Erythroblast (primary cell): ENCODE measurements at regions not wholly inside any gene's neighbourhood (a gene's known extent, or its start where the extent isn't known, plus 50 kb on each side); places are given as distances from the start of the nearest gene placed in this dataset.
"Not testable (repeated sequence)": the region's sequence is repeated elsewhere in the genome, so short reads cannot be mapped to it uniquely, and the experiment has no call there.

ENCODE experiments used
- GATA1 ChIP-seq: IDR thresholded peaks from 2 replicates; pipeline ENCODE4 v1.6.1; 2011; ENCODE audit warnings: low read depth, mild to moderate bottlenecking, control low read depth, low read length, moderate library complexity
- POLR2A ChIP-seq: IDR thresholded peaks from 2 replicates; pipeline ENCODE4 v1.6.1; 2011; ENCODE audit warnings: mild to moderate bottlenecking, low read length

- TF ChIP-seq POLR2A, GATA1: not testable (repeated sequence)
Measured at GRCh38 chr6:133789449-133789848, 99.5 kb upstream of the TCF21 start.
